K562 (cell line): ENCODE measurements at regions not wholly inside any gene's neighbourhood (a gene's known extent, or its start where the extent isn't known, plus 50 kb on each side); places are given as distances from the start of the nearest gene placed in this dataset.

Experiments used
- ATAC-seq: fragments of 200-7000 bp; cut with Tn5 transposase; 3 replicates; pipeline ENCODE4 v1.9.1; 2020; ENCODE audit warnings: moderate library complexity
- BruUV-seq: library from RNA; stranded (reverse); fragments of 400-500 nt; replicated peaks from 2 replicates; lab custom pipeline; 2021; lab: Mats Ljungman, UMichigan
- CTCF ChIA-PET: fragments of 300-600 bp; formaldehyde crosslinking; extraction: SDS; loops from one replicate; lab custom pipeline; 2021; ENCODE audit warnings: low intra/inter-chr PET ratio; lab: Yijun Ruan, JAX
- POLR2A ChIA-PET: fragments of 300-600, 350-650 bp; sonication (Branson Sonifier 250); formaldehyde crosslinking; extraction: SDS; loops from one replicate; lab custom pipeline; 2021; ENCODE audit warnings: antibody characterized with exemption, inconsistent platforms; lab: Yijun Ruan, JAX
- DNase-seq, 4 experiments: peaks; one replicate each; pipeline versions ENCODE4 v3.0.0 to v3.0.0-alpha.2; 2011 to 2018; ENCODE audit warnings: low spot score in 3 of 4, mixed read lengths in 3 of 4; ENCODE audit errors: extremely low read depth in 1 of 4
- FAIRE-seq: peaks from 2 replicates; lab custom pipeline; 2011; peaks lifted over from hg19 to GRCh38; lab: Jason Lieb, UNC
- H2AFZ ChIP-seq: 2 replicates; pipeline ENCODE4 v1.6.0; 2011; ENCODE audit warnings: low read depth, low read length, control low read depth, inconsistent platforms
- H3K27ac ChIP-seq: fragments of 200-600 bp; 3 replicates; pipeline ENCODE4 v1.8.0; 2011; ENCODE audit warnings: low read depth, mild to moderate bottlenecking, control low read depth, inconsistent platforms, low read length, moderate library complexity, mixed read lengths; ENCODE audit errors: extremely low read depth
- H3K27me3 ChIP-seq, 2 experiments: fragments of 300-600 bp in 1 of 2; 2 replicates in 1 of 2; 3 replicates in 1 of 2; pipeline versions ENCODE4 v1.6.0 to v1.8.0; 2011; ENCODE audit warnings: inconsistent platforms in 2 of 2, low read length in 2 of 2, mild to moderate bottlenecking in 1 of 2, mixed read lengths in 1 of 2, moderate library complexity in 1 of 2; ENCODE audit not compliant: control insufficient read depth in 2 of 2, insufficient read depth in 2 of 2
- H3K36me3 ChIP-seq: fragments of 300-600 bp; 3 replicates; pipeline ENCODE4 v1.8.0; 2011; ENCODE audit warnings: mild to moderate bottlenecking, low read length, inconsistent platforms; ENCODE audit not compliant: control insufficient read depth, insufficient read depth
- H3K4me1 ChIP-seq, 2 experiments: fragments of 200-600 bp in 1 of 2; replicated peaks in 1 of 2; 2 replicates in 1 of 2; 3 replicates in 1 of 2; pipeline versions ENCODE4 v1.5.1 to v1.8.0; 2011; ENCODE audit warnings: inconsistent platforms in 2 of 2, low read length in 2 of 2, mild to moderate bottlenecking in 1 of 2, mixed read lengths in 1 of 2, moderate library complexity in 1 of 2; ENCODE audit not compliant: control insufficient read depth in 2 of 2, insufficient read depth in 2 of 2
- H3K4me2 ChIP-seq: 2 replicates; pipeline ENCODE4 v1.6.1; 2011; ENCODE audit warnings: low read length, control low read depth, inconsistent platforms, mixed read lengths; ENCODE audit not compliant: insufficient read depth
- H3K4me3 ChIP-seq: fragments of 200-600 bp; sonication (generic), shearing (Covaris generic); 2 replicates; pipeline ENCODE4 v1.5.1; 2016; ENCODE audit warnings: control low read depth, inconsistent platforms
- H3K79me2 ChIP-seq: fragments of 200-600 bp; 3 replicates; pipeline ENCODE4 v1.8.0; 2011; ENCODE audit warnings: low read length, inconsistent platforms; ENCODE audit not compliant: control insufficient read depth, insufficient read depth
- H3K9ac ChIP-seq, 2 experiments: 2 replicates each; pipeline versions ENCODE4 v1.6.0 to v1.6.1; 2011; ENCODE audit warnings: low read depth in 2 of 2, low read length in 2 of 2, control low read depth in 1 of 2, inconsistent platforms in 1 of 2, mild to moderate bottlenecking in 1 of 2, mixed read lengths in 1 of 2; ENCODE audit not compliant: insufficient read depth in 1 of 2
- H3K9me1 ChIP-seq: one replicate; pipeline ENCODE4 v1.6.0; 2011; ENCODE audit warnings: inconsistent platforms, mild to moderate bottlenecking, low read length, moderate library complexity; ENCODE audit not compliant: control insufficient read depth, insufficient read depth
- H3K9me3 ChIP-seq: replicated peaks from 2 replicates; pipeline ENCODE4 v1.5.1; 2011; ENCODE audit warnings: low read depth, low read length, inconsistent platforms; ENCODE audit not compliant: control insufficient read depth, insufficient read depth
- H4K20me1 ChIP-seq: replicated peaks from 2 replicates; pipeline ENCODE4 v1.6.1; 2011; ENCODE audit warnings: low read length, inconsistent platforms, mixed read lengths; ENCODE audit not compliant: control insufficient read depth, insufficient read depth
- ETS2 ChIP-seq: IDR thresholded peaks from 2 replicates; pipeline ENCODE4 v1.6.1; 2016; ENCODE audit warnings: borderline replicate concordance, missing genetic modification characterization, mild to moderate bottlenecking, moderate library complexity, missing compliant biosample characterization; ENCODE audit not compliant: poor library complexity, severe bottlenecking
- MXD1 ChIP-seq: fragments of 250-450 bp; sonication (Bioruptor Pico); IDR thresholded peaks from 2 replicates; pipeline ENCODE4 v1.8.0; 2021; ENCODE audit warnings: borderline replicate concordance, mild to moderate bottlenecking, moderate library complexity; ENCODE audit not compliant: poor library complexity, severe bottlenecking
- PKNOX1 ChIP-seq: fragments of 450-650 bp; IDR thresholded peaks from 2 replicates; pipeline ENCODE4 v1.6.1; 2016
- POLR3G ChIP-seq: IDR thresholded peaks from 2 replicates; pipeline ENCODE4 v1.6.1; 2011; ENCODE audit not compliant: insufficient read length, insufficient replicate concordance; ENCODE audit errors: extremely low read depth
- RERE ChIP-seq: sonication (generic); formaldehyde crosslinking; IDR thresholded peaks from 2 replicates; pipeline ENCODE4 v1.8.0; 2023; ENCODE audit warnings: missing genetic modification reagents, mild to moderate bottlenecking, borderline replicate concordance
- SAFB2 ChIP-seq: fragments of 200-400 bp; formaldehyde crosslinking; IDR thresholded peaks from 2 replicates; pipeline ENCODE4 v1.6.1; 2018; ENCODE audit warnings: borderline replicate concordance, low read length, low read depth, moderate library complexity; ENCODE audit not compliant: severe bottlenecking
- ZBTB26 ChIP-seq: fragments of 450-650 bp; formaldehyde crosslinking; IDR thresholded peaks from 2 replicates; pipeline ENCODE4 v1.4.0; 2022; ENCODE audit warnings: missing genetic modification characterization
- ZNF224 ChIP-seq: sonication (generic); formaldehyde crosslinking; IDR thresholded peaks from 2 replicates; pipeline ENCODE4 v1.8.0; 2022; ENCODE audit warnings: mild to moderate bottlenecking, missing genetic modification reagents
- WGBS: fragments of 100-300 bp; shearing (Covaris generic); methylation state at CpG from one replicate; pipeline ENCODE4 v1.1.6; 2016; ENCODE audit warnings: low coverage, mixed read lengths; ENCODE audit not compliant: insufficient coverage; ENCODE audit errors: missing lambda C conversion rate; 5-methylcytosine and 5-hydroxymethylcytosine counted together
- in situ Hi-C: fragments of 300-500 bp; cut with MboI; formaldehyde crosslinking; loops from 4 replicates; pipeline ENCODE4 v1.15.0; 2018; ENCODE audit warnings: inconsistent platforms, mixed read lengths
- intact Hi-C: fragments of 100-400 bp; cut with micrococcal nuclease; formaldehyde crosslinking; loops from 2 replicates; pipeline ENCODE4 v1.14.2; 2022

- ChIA-PET CTCF (no interaction called here), POLR2A (no interaction called here)
- Histone ChIP-seq H3K4me1 (no peaks in the 10 kb centered on the region), H3K27ac (no peak overlapping the region), H2AFZ (no peak overlapping the region), H3K4me3 (no peak overlapping the region), H3K36me3 (no peaks in the 10 kb centered on the region), H4K20me1 (no peaks in the 10 kb centered on the region), H3K9ac (no peak overlapping the region), H3K27me3 (no peaks in the 10 kb centered on the region), H3K4me2 (no peak overlapping the region), H3K9me3 (no peaks in the 10 kb centered on the region), H3K9me1 (no peaks in the 10 kb centered on the region), H3K79me2 (no peaks in the 10 kb centered on the region)
- no peak for TF ChIP-seq PKNOX1
- no peak for TF ChIP-seq MXD1 (CRISPR knock-in tag)
- TF ChIP-seq ETS2 (tag) = no peak
- TF ChIP-seq POLR3G = no peak
- no peak for TF ChIP-seq SAFB2
- no peak for TF ChIP-seq ZNF224 (CRISPR knock-in tag)
- TF ChIP-seq RERE (CRISPR knock-in tag) = no peak
- TF ChIP-seq ZBTB26 (CRISPR knock-in tag) = no peak
- BruUV-seq = no TSS peak
- intact Hi-C loops (no loop called here), in situ Hi-C loops (no loop called here)
- 0% methylated on average over 2 of the region's 2 CpGs for WGBS
- FAIRE-seq (no peak), ATAC-seq (no peak), DNase-seq (no peak)
Measured at GRCh38 chr6:93701526-93701925, 282.2 kb upstream of the EPHA7 start.
